PC-9 (cell line): ENCODE measurements at regions not wholly inside any gene's neighbourhood (a gene's known extent, or its start where the extent isn't known, plus 50 kb on each side); places are given as distances from the start of the nearest gene placed in this dataset.
A peak's percentile ranks its signal among the peaks of the same experiment; 100 is the strongest.

Source experiments
- BruUV-seq: library from RNA; stranded (reverse); fragments of 400-500 nt; replicated peaks from 2 replicates; lab custom pipeline; 2021; lab: Mats Ljungman, UMichigan
- CTCF ChIA-PET: fragments of 300-600 bp; sonication (Branson Sonifier 250); formaldehyde crosslinking; loops from one replicate; lab custom pipeline; 2022; ENCODE audit warnings: antibody characterized with exemption; lab: Charles Lee
- POLR2A ChIA-PET: fragments of 300-600 bp; sonication (Branson Sonifier 250); formaldehyde crosslinking; loops from one replicate; lab custom pipeline; 2022; ENCODE audit warnings: antibody characterized with exemption; ENCODE audit not compliant: unreplicated experiment; lab: Charles Lee
- DNase-seq, 2 experiments: peaks; one replicate each; pipeline versions ENCODE4 v3.0.0 to v3.0.0-alpha.2; 2015 to 2022; ENCODE audit warnings: mixed read lengths in 1 of 2
- H2AFZ ChIP-seq: fragments of 200-600 bp; sonication (generic); 2 replicates; pipeline ENCODE4 v1.8.1; 2017; ENCODE audit warnings: antibody characterized with exemption
- H3F3A ChIP-seq: fragments of 200-600 bp; sonication (generic); 2 replicates; pipeline ENCODE4 v1.8.1; 2017; ENCODE audit warnings: antibody characterized with exemption, mild to moderate bottlenecking, low read depth; ENCODE audit not compliant: insufficient read depth
- H3K27ac ChIP-seq: fragments of 200-600 bp; sonication (generic); 2 replicates; pipeline ENCODE4 v1.6.1; 2016; ENCODE audit warnings: mixed run types
- H3K27me3 ChIP-seq: fragments of 200-600 bp; sonication (generic); 2 replicates; pipeline ENCODE4 v1.6.1; 2016; ENCODE audit warnings: low read depth, mixed run types; ENCODE audit not compliant: insufficient read depth
- H3K36me3 ChIP-seq: fragments of 200-600 bp; sonication (generic); 2 replicates; pipeline ENCODE4 v1.6.1; 2016; ENCODE audit warnings: low read depth, mixed run types
- H3K4me1 ChIP-seq: fragments of 200-600 bp; sonication (generic); replicated peaks from 2 replicates; pipeline ENCODE4 v1.6.1; 2016; ENCODE audit warnings: mixed run types; ENCODE audit not compliant: insufficient read depth
- H3K4me2 ChIP-seq: fragments of 200-600 bp; sonication (generic); 2 replicates; pipeline ENCODE4 v1.6.1; 2017; ENCODE audit warnings: mixed run types
- H3K4me3 ChIP-seq: fragments of 200-600 bp; sonication (generic); 2 replicates; pipeline ENCODE4 v1.6.1; 2016; ENCODE audit warnings: mixed run types
- H3K79me2 ChIP-seq: fragments of 200-600 bp; sonication (generic); 2 replicates; pipeline ENCODE4 v1.6.1; 2017; ENCODE audit warnings: low read depth, mixed run types
- H3K9me2 ChIP-seq: fragments of 200-600 bp; sonication (generic); 2 replicates; pipeline ENCODE4 v1.8.1; 2017; ENCODE audit warnings: mild to moderate bottlenecking; ENCODE audit not compliant: insufficient read depth
- H3K9me3 ChIP-seq: fragments of 200-600 bp; sonication (generic); 2 replicates; pipeline ENCODE4 v1.8.1; 2016; ENCODE audit warnings: low read depth; ENCODE audit not compliant: insufficient read depth
- H4K20me1 ChIP-seq: fragments of 200-600 bp; sonication (generic); 2 replicates; pipeline ENCODE4 v1.8.1; 2017; ENCODE audit not compliant: insufficient read depth
- EZH2 ChIP-seq: fragments of 200-600 bp; sonication (generic); IDR thresholded peaks from 2 replicates; pipeline ENCODE4 v1.8.0; 2017; ENCODE audit warnings: antibody characterized with exemption, low read depth
- intact Hi-C: fragments of 100-400 bp; cut with micrococcal nuclease; formaldehyde crosslinking; loops from one replicate; pipeline ENCODE4 v1.10.0; 2022; ENCODE audit not compliant: unreplicated experiment
- TF ChIP-seq, protein P1 (sequence below): fragments of 200-600 bp; sonication (generic); conservative IDR thresholded peaks from 2 replicates; pipeline ENCODE4 v1.6.1; 2017; ENCODE audit warnings: mixed run types, antibody characterized with exemption, mild to moderate bottlenecking, moderate library complexity

DNA sequence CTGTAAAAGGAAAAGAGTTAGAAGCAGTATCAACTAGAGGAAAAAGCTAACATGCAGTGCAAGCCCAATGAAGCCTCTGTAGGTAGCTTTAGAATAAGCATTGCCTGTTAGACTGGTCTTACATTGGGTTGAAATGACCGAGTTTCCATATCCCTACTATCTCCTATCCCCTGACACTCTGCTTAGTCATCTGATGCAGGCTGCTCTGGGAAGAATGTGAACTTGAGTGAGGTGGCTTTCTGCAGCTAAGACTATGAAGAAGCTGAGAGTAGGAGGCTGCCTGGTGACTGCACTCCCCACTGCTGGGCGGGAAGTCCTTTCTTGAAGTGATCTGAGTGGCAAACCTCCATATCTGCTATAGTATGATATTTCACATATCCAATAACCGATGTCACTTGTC lies 64.7 kb downstream of the OXSM start:
- no TSS peak for BruUV-seq

DNA sequence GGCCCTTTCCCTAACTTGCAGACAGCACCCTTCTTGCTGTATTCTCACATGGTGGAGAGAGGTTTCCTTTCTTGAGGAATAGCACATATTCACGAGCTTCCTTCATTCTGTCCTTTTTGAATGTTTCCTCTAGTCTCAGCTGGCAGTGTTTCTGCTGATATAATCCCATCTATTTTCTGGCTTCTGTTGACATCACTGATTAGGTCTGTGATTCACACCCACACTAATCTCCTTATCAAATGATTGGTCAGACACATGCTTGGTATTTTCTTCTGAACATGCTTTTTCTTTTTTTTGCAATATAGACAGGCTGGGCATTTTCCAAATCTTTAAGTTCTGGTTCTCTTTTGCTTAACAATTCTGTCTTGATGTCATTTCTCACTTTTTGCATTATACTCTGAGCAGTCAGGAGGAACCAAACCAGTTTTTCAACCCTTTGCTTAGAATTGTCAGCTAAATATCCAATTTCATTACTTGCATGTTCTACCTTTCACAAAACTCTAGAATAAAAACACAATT lies 65.4 kb downstream of the OXSM start:
- Histone ChIP-seq H3K9me2 (no peaks in the 10 kb centered on the region), H4K20me1 (no peaks in the 10 kb centered on the region), H2AFZ (no peak overlapping the region), H3K4me2 (peak overlapping the region; percentile 47), H3K4me1 (peaks cover 24% of the 10 kb centered on the region), H3F3A (peaks cover 10% of the 10 kb centered on the region), H3K4me3 (no peak overlapping the region), H3K9me3 (no peaks in the 10 kb centered on the region), H3K36me3 (no peaks in the 10 kb centered on the region), H3K27ac (no peak overlapping the region), H3K27me3 (no peaks in the 10 kb centered on the region), H3K79me2 (no peaks in the 10 kb centered on the region)
- no TSS peak for BruUV-seq
- ChIA-PET POLR2A (interaction anchor here (0.5 kb wide), 1 partner anchor 616 kb away, joined by 6 read pairs; no protein-coding TSS in a partner anchor), CTCF (interaction anchor here (0.6 kb wide), 1 partner anchor 517 kb away, joined by 7 read pairs; no protein-coding TSS in a partner anchor)
- TF ChIP-seq, protein P1, sequence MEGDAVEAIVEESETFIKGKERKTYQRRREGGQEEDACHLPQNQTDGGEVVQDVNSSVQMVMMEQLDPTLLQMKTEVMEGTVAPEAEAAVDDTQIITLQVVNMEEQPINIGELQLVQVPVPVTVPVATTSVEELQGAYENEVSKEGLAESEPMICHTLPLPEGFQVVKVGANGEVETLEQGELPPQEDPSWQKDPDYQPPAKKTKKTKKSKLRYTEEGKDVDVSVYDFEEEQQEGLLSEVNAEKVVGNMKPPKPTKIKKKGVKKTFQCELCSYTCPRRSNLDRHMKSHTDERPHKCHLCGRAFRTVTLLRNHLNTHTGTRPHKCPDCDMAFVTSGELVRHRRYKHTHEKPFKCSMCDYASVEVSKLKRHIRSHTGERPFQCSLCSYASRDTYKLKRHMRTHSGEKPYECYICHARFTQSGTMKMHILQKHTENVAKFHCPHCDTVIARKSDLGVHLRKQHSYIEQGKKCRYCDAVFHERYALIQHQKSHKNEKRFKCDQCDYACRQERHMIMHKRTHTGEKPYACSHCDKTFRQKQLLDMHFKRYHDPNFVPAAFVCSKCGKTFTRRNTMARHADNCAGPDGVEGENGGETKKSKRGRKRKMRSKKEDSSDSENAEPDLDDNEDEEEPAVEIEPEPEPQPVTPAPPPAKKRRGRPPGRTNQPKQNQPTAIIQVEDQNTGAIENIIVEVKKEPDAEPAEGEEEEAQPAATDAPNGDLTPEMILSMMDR, result no peak
- TF ChIP-seq EZH2, result no peak
- intact Hi-C loops, result loop anchor here (5.0 kb wide), 1 partner anchor 73 kb away; the partner anchor contains the start of gene NGLY1
- DNase-seq, result no peak

More for the DNA sequence above, 64.7 kb downstream of the OXSM start:
- Histone ChIP-seq H3F3A (peaks cover 10% of the 10 kb centered on the region), H3K9me2 (no peaks in the 10 kb centered on the region), H3K4me1 (peaks cover 24% of the 10 kb centered on the region), H2AFZ (no peak overlapping the region), H3K36me3 (no peaks in the 10 kb centered on the region), H3K79me2 (no peaks in the 10 kb centered on the region), H3K27me3 (no peaks in the 10 kb centered on the region), H3K4me3 (no peak overlapping the region), H4K20me1 (no peaks in the 10 kb centered on the region), H3K9me3 (no peaks in the 10 kb centered on the region), H3K4me2 (peak overlapping the region; percentile 47), H3K27ac (peak overlapping the region; percentile 40; the same call in 1 of the 2 replicates)
- TF ChIP-seq, protein P1, result no peak
- no peak for TF ChIP-seq EZH2
- intact Hi-C loops, result loop anchor here (5.0 kb wide), 1 partner anchor 72 kb away; the partner anchor contains the start of gene NGLY1
- CTCF ChIA-PET, result interaction anchor here (0.6 to 0.9 kb wide), 2 partner anchors 75 to 516 kb away, joined by 3 to 7 read pairs; no protein-coding TSS in a partner anchor
- peak; percentile 23 to 49 for DNase-seq
- POLR2A ChIA-PET, result interaction anchor here (0.6 kb wide), 1 partner anchor 418 kb away, joined by 6 read pairs; no protein-coding TSS in a partner anchor

GRCh38 chr3:25856902-25857518 lies 67.1 kb downstream of the OXSM start:
- Histone ChIP-seq H2AFZ (no peak overlapping the region), H3K4me2 (no peak overlapping the region), H4K20me1 (no peaks in the 10 kb centered on the region), H3K27ac (no peak overlapping the region), H3K9me3 (no peaks in the 10 kb centered on the region), H3F3A (peaks cover 10% of the 10 kb centered on the region), H3K4me3 (no peak overlapping the region), H3K36me3 (no peaks in the 10 kb centered on the region), H3K79me2 (no peaks in the 10 kb centered on the region), H3K27me3 (no peaks in the 10 kb centered on the region), H3K4me1 (peaks cover 24% of the 10 kb centered on the region), H3K9me2 (no peaks in the 10 kb centered on the region)
- CTCF ChIA-PET, result no interaction called here
- BruUV-seq, result no TSS peak
- POLR2A ChIA-PET, result no interaction called here
- DNase-seq, result no peak
- intact Hi-C loops, result loop anchor here (2.0 to 5.0 kb wide), 2 partner anchors 75 to 208 kb away; partner anchors contain the start of gene NGLY1
- no peak for TF ChIP-seq EZH2
- TF ChIP-seq, protein P1, result peak; percentile 70
